GM19351 (cell line): ENCODE measurements at regions not wholly inside any gene's neighbourhood (a gene's known extent, or its start where the extent isn't known, plus 50 kb on each side); places are given as distances from the start of the nearest gene placed in this dataset.
"Not testable (repeated sequence)": the region's sequence is repeated elsewhere in the genome, so short reads cannot be mapped to it uniquely, and the experiment has no call there.

Experiments used
- ATAC-seq: cut with Tn5 transposase; IDR thresholded peaks from one replicate; pipeline ENCODE4 v1.9.1; 2021; ENCODE audit warnings: mild to moderate bottlenecking, moderate library complexity; ENCODE audit not compliant: unreplicated experiment

DNA sequence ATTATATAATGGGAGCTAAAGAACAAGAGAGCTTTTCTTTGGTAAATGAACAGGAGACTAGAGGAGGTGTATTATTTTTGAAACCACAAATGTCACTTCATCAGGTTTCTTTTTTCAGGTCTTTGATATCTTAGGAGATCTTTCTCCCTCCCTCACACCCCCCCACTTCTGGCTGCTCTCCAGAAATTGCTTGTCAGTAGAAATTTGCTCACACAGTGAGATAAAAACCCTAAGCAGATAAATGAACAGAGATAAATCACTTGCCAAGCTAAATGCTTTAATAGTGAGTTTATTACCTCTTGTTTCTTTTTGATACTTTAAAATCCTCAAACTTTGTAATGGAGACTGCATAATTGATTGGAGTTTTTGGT lies 421.2 kb upstream of the TENM3 start:
- no peak for ATAC-seq

DNA sequence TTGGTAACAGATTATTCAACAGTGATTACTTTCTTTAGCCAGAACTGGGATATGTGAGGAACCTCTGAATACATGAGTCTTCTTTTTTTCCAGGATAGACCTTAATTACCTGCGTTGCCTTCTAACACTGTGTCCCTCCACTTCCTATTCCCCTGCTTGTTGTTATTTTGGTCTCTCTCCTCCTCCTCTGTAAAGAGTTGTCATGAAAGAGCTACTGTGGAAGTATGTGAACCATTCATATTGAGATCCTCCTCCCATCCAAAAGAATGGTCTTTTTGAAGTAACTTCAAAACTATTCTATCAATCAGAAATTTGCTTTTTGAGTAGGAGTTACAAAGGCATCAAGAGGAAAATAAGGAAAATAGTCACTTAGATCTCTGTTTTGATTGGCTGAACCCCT lies 420.0 kb upstream of the TENM3 start:
- no peak for ATAC-seq

DNA sequence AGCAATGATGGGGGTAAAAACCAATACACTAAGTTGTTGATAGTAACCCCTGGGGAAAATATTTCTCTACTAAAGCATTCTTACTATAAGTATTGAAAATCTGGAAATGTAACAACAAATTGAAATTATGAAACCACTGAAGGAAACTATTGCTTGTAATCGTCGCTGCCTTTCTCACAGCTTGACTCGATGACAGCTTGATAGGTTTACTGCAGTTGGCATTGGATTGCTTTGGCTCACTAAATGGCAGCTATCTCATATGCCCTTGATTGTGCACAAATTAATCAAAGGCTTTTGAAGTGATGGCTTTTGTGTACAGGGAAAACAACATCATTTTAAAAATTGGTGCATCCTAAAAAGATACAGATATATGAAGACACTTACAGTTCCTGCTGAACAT lies 419.6 kb upstream of the TENM3 start:
- ATAC-seq = no peak

DNA sequence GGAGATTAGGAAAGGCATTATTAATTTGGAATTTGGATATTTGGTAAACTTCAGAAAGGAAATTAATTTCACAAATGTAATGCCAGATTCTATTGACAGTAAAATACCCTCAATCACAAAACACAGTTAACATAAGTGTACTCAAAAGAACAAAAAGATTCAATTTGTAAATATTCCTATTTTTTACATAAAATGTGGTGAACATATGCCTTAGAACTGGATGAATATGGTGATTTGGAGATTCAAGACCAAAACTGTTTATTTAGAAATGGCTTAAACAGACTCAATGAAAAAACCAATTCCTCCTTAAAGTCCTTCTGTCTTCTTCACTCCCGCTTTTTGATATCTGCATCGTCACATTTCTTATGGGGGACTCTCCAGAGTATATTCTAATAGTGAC lies 417.6 kb upstream of the TENM3 start:
- no peak for ATAC-seq

DNA sequence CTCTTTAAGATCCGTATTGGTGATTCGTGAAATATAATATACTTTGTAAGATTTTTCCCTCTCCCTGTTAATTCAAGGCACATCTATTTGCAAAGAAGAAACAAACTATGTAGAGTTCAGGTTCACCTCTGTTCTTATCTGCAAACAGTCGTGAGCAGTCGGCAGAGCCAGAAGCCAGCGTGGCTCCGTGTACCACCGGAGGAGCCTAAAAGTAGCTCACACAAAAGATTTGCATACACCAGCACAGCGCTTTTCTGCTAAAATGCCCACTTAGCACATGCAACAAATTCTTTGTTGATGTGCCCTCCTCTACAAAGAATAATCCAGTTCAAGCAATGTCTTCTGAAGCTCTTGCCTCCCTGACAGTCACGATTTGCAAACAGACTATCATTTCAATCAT lies 416.0 kb upstream of the TENM3 start:
- ATAC-seq = no peak

GRCh38 chr4:181830404-181831035 lies 412.7 kb upstream of the TENM3 start:
- ATAC-seq = peak; percentile 77

DNA sequence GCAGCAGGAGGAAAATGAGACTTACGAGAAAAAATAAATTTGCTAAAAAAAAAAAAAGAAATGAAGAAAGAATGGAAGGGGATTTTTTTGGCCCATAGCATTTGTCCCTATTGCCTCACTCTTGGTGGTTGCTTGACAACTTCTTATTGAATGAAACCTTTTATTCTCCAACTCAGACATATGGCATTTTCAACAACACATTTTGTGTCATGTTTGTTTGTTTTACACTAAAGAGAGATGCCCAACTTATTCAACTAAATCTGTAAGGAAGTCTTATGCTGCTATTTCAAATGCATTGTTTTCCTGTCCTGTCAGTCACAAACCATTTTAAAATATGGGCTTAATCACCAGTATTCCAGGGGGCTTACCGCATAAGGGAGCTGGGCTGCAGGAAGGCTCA lies 409.1 kb upstream of the TENM3 start:
- no peak for ATAC-seq

- no peak for ATAC-seq
Measured at GRCh38 chr4:181835348-181835747, 407.9 kb upstream of the TENM3 start.

GRCh38 chr4:181838253-181838652 lies 404.9 kb upstream of the TENM3 start:
- no peak for ATAC-seq

DNA sequence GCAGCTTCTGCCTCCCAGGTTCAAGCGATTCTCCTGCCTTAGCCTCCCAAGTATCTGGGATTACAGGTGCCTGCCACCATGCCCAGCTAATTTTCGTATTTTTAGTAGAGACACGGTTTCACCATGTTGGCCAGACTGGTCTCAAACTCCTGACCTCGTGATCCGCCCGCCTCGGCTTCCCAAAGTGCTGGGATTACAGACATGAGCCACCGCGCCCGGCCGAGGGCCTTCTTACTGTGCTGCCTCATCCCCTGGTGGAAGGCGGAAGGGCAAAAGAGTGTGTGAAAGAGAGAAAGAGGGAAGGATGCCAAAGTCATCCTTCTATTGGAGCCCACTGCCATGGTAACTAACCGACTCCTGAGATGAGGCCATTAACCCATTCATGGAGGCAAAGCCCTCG lies 399.4 kb upstream of the TENM3 start:
- not testable (repeated sequence) for ATAC-seq

DNA sequence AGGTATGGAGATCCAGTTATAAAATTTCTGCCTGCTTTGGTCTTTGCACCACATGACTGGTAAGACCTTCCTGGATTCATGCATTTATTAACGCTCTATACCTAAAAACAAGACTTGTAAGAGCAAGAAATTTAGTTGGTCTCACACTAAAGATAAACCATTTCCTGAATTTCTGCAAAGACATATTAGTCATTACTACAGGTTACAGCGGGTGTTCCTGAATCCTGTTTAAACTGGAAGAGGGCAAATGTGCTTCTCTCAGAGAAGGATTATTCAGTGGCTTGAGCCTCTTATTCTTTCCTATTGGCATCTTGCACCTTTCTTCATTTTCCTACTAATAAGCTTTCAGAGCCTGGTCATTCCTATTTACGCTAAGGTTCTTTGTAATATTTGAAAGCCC lies 397.6 kb upstream of the TENM3 start:
- no peak for ATAC-seq

- ATAC-seq = no peak
Measured at GRCh38 chr4:181846934-181847333, 396.3 kb upstream of the TENM3 start.

DNA sequence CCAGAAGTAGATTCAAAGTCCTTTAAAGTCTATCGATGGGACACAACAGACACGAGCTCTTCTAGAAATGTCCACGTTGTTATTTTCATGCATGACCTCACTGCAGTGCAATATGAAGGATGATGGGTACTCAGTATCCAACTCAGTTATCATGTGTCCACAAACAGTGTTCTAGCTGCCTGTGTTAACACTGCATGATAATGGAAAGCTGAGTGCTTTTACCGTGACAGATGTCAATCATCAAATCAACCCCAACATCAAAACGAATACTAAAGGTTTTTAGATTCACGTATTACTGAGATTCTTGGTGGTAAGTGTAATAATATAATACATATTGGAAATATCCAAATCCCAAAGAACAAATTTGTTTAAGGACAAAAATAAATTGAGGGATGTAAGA lies 394.8 kb upstream of the TENM3 start:
- ATAC-seq = no peak

DNA sequence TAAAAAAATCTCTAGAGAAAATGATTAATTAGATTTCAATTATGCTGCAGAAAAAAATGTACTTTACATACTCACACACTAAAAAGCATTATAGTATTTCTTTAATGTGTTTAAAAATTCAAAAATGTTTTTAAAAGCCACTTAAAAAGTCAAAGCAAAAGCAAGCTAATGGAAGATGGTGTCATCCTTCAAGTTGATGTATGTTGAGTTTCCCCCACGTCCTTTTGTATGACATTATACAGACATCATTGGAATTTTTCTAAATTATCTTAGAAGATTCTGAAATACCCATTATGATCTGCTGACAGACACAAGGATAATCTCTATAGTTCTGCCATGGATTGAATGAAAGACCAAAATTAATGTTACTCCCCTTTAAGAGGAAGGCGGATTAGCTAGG lies 393.7 kb upstream of the TENM3 start:
- ATAC-seq = no peak

GRCh38 chr4:181853881-181854511 lies 389.2 kb upstream of the TENM3 start:
- ATAC-seq = no peak

GRCh38 chr4:181855307-181855706 lies 387.9 kb upstream of the TENM3 start:
- ATAC-seq = no peak

GRCh38 chr4:181857471-181857870 lies 385.7 kb upstream of the TENM3 start:
- not testable (repeated sequence) for ATAC-seq

DNA sequence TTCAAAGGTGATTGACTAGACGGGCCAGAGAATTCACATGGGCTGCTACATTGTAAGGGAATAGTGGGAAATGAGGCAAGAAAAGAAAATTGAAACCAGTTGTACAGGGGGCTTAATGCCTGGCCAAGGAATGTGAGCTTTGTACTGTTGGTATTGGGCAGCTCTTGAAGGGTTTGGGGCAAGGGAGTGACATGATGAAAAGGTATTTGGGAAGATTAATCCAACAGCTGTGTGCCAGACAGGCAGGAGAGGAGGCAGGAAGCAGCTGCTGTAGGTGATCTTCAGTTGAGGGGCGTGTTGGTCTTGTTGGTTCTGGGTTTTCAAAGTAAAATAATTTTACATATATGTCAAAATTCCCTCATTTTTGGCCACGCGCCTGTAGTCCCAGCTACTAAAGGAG lies 384.5 kb upstream of the TENM3 start:
- no peak for ATAC-seq

DNA sequence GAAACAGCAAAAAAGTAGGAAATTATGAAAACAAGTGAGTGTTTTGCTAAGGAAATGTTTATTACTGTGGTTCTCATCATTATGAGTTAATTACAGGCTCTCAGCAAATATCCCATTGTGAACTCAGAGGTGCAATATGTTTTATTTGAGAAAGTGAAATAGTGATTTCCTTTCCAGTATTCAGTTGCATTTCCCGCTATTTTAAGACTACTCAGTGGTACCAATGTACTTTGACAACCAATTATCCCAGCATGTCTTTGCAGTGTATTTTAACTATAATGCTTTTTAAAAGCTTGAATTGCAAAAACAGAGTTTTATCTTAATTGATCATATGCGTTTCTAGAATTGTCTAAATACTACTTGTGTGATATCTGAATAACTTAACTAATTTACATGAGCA lies 383.8 kb upstream of the TENM3 start:
- ATAC-seq = no peak

- ATAC-seq = no peak
Measured at GRCh38 chr4:181860157-181860556, 383.0 kb upstream of the TENM3 start.

GRCh38 chr4:181860668-181861067 lies 382.5 kb upstream of the TENM3 start:
- no peak for ATAC-seq

GRCh38 chr4:181863856-181864255 lies 379.3 kb upstream of the TENM3 start:
- no peak for ATAC-seq

DNA sequence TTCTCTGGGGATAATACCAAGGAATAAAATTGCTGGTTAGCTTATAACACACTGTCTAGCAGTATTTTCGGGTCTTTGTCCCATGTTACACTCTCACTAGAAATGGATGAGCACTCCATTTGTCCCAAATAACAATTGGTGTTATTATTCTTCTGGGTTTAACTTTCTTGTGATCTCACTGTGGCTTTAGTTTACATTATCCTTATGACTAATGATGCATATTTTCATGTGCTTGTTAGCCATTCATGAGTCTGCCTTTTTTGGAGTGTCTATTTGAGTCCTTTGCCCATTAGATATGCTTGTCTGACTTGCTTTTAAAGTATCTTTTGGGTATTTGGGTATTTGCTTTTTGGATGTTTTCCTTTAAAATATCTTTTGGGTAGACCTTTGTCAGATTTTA lies 372.9 kb upstream of the TENM3 start:
- no peak for ATAC-seq
